KMS-11 (cell line): ENCODE measurements at regions not wholly inside any gene's neighbourhood (a gene's known extent, or its start where the extent isn't known, plus 50 kb on each side); places are given as distances from the start of the nearest gene placed in this dataset.
A peak's percentile ranks its signal among the peaks of the same experiment; 100 is the strongest.
"Not testable (repeated sequence)": the region's sequence is repeated elsewhere in the genome, so short reads cannot be mapped to it uniquely, and the experiment has no call there.

Experiments
- H2AFZ ChIP-seq: fragments of 200-600 bp; sonication (generic); 2 replicates; pipeline ENCODE4 v1.6.1; 2016; ENCODE audit warnings: antibody characterized with exemption, mixed run types, low read depth
- H3K27ac ChIP-seq: fragments of 200-600 bp; sonication (generic); 2 replicates; pipeline ENCODE4 v1.6.1; 2016; ENCODE audit warnings: mild to moderate bottlenecking, mixed run types
- H3K27me3 ChIP-seq: fragments of 200-600 bp; sonication (generic); 2 replicates; pipeline ENCODE4 v1.6.1; 2017; ENCODE audit warnings: mild to moderate bottlenecking, low read depth, mixed run types, moderate library complexity; ENCODE audit not compliant: insufficient read depth
- H3K36me3 ChIP-seq: fragments of 200-600 bp; sonication (generic); 2 replicates; pipeline ENCODE4 v1.6.1; 2017; ENCODE audit warnings: mild to moderate bottlenecking, mixed run types; ENCODE audit not compliant: insufficient read depth
- H3K4me1 ChIP-seq: fragments of 200-600 bp; sonication (generic); 2 replicates; pipeline ENCODE4 v1.6.1; 2016; ENCODE audit warnings: mild to moderate bottlenecking, low read depth, mixed run types; ENCODE audit not compliant: poor library complexity, severe bottlenecking
- H3K4me2 ChIP-seq: fragments of 200-600 bp; sonication (generic); 2 replicates; pipeline ENCODE4 v1.7.0; 2016; ENCODE audit warnings: mild to moderate bottlenecking, mixed run types
- H3K4me3 ChIP-seq: fragments of 200-600 bp; sonication (generic); IDR thresholded peaks from 2 replicates; pipeline ENCODE4 v1.6.1; 2017; ENCODE audit warnings: low read depth, low read length, mixed read lengths; ENCODE audit not compliant: insufficient read depth
- H3K79me2 ChIP-seq: fragments of 200-600 bp; sonication (generic); 2 replicates; pipeline ENCODE4 v1.6.1; 2016; ENCODE audit warnings: low read depth, mixed run types; ENCODE audit not compliant: insufficient read depth
- H3K9ac ChIP-seq: fragments of 200-600 bp; sonication (generic); 2 replicates; pipeline ENCODE4 v1.6.1; 2016; ENCODE audit warnings: mild to moderate bottlenecking, mixed run types
- H4K20me1 ChIP-seq: fragments of 200-600 bp; sonication (generic); 2 replicates; pipeline ENCODE4 v1.6.1; 2016; ENCODE audit warnings: mild to moderate bottlenecking, mixed run types; ENCODE audit not compliant: insufficient read depth
- TF ChIP-seq, protein P1 (sequence below): fragments of 200-600 bp; sonication (generic); conservative IDR thresholded peaks from 2 replicates; pipeline ENCODE4 v1.6.1; 2017; ENCODE audit warnings: low read depth, mild to moderate bottlenecking, antibody characterized with exemption, low read length, moderate library complexity, mixed read lengths

DNA sequence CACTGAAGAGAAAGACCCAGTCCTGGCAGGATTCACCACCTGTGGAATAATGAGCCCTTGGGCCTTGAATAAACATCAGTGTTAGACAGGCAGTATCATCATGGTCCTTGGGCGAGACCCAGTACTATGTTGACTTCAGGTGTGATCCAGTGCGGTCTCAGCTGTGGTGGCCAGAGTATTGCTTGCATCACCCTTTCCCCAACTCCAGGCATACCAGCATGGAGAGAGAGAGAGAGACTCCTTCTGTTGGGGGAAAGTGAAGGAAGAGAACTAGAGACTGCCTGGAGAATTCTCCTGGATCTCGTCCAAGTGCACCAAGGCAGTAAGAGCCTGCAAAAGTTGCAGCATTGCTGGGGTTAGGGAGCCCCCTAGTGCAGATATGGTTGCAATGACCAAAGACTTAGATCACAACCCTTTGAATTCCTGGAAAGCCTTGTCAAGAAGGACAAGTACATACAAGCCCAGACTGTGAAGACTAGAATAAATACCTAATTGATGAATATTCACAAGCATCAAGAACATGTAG is 61.1 kb upstream of the VAMP7 start:
- H3K4me2 ChIP-seq: no peak overlapping the region
- no peaks in the 10 kb centered on the region for H3K4me1 ChIP-seq
- H3K79me2 ChIP-seq: no peaks in the 10 kb centered on the region
- H3K27me3 ChIP-seq: no peaks in the 10 kb centered on the region
- no peak overlapping the region for H3K9ac ChIP-seq
- no peak overlapping the region for H3K27ac ChIP-seq
- H3K36me3 ChIP-seq: no peaks in the 10 kb centered on the region
- H4K20me1 ChIP-seq: no peaks in the 10 kb centered on the region
- no peak overlapping the region for H2AFZ ChIP-seq
- TF ChIP-seq, protein P1, sequence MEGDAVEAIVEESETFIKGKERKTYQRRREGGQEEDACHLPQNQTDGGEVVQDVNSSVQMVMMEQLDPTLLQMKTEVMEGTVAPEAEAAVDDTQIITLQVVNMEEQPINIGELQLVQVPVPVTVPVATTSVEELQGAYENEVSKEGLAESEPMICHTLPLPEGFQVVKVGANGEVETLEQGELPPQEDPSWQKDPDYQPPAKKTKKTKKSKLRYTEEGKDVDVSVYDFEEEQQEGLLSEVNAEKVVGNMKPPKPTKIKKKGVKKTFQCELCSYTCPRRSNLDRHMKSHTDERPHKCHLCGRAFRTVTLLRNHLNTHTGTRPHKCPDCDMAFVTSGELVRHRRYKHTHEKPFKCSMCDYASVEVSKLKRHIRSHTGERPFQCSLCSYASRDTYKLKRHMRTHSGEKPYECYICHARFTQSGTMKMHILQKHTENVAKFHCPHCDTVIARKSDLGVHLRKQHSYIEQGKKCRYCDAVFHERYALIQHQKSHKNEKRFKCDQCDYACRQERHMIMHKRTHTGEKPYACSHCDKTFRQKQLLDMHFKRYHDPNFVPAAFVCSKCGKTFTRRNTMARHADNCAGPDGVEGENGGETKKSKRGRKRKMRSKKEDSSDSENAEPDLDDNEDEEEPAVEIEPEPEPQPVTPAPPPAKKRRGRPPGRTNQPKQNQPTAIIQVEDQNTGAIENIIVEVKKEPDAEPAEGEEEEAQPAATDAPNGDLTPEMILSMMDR: peak; percentile 84
- H3K4me3 ChIP-seq: no peak overlapping the region

DNA sequence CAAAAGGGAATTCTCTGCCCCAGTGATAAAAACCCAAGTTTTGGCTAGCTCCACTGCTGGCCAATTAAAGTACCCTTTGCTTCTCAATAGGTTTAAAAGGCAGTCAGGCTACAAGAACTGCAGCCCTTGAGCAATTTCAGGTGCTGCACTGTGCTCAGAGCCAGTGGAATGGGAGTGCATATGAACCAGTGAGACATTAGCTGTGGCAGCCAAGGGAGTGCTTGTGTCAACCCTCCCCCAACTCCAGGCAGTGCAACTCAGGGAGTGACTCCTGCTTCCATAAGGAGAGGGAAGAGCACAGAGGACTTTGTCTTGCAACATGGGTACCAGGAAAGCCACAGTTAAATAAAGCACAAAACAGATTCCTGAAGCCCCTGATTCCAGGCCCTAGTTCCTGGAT is 61.6 kb upstream of the VAMP7 start:
- TF ChIP-seq, protein P1: no peak
- Histone ChIP-seq H3K79me2 (no peaks in the 10 kb centered on the region), H3K36me3 (no peaks in the 10 kb centered on the region), H3K9ac (no peak overlapping the region), H3K4me2 (no peak overlapping the region), H3K27me3 (no peaks in the 10 kb centered on the region), H2AFZ (no peak overlapping the region), H3K27ac (no peak overlapping the region), H3K4me3 (no peak overlapping the region), H4K20me1 (no peaks in the 10 kb centered on the region), H3K4me1 (no peaks in the 10 kb centered on the region)

DNA sequence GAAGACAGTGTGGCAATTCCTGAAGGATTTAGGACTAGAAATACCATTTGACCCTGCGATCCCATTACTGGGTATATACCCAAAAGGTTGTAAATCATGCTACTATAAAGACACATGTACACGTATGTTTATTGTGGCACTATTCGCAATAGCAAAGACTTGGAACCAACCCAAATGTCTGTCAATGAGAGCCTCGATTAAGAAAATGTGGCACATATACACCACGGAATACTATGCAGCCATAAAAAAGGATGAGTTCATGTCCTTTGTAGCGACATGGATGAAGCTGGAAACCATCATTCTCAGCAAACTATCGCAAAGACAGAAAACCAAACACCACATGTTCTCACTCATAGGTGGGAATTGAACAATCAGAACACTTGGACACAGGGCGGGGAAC is 66.8 kb upstream of the VAMP7 start:
- not testable (repeated sequence) for H3K4me2 ChIP-seq, H2AFZ ChIP-seq, H3K9ac ChIP-seq, H4K20me1 ChIP-seq, H3K4me3 ChIP-seq, H3K79me2 ChIP-seq, H3K27ac ChIP-seq, H3K4me1 ChIP-seq, H3K36me3 ChIP-seq, H3K27me3 ChIP-seq

DNA sequence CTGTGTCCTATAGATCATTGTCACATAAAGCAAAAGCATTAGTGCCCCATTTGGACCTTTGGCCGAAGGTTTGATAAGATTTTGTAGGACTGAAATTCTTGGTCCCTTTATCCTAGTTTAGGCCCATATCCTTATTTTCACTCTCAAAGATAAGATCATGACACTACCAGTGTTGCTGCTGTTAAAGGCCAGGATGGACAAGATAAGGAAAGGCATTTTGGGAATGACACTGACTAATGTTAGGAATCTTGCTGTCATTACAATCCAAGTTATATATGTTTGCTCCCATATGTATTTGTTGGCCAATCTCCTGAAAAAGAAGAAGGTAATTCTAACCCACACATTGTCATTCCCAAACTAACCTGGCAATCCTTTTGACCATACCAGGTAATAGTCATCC is 101.3 kb upstream of the VAMP7 start:
- H3K4me1 ChIP-seq: no peaks in the 10 kb centered on the region
- H3K4me2 ChIP-seq: no peak overlapping the region
- H3K36me3 ChIP-seq: no peaks in the 10 kb centered on the region
- no peak overlapping the region for H3K27ac ChIP-seq
- no peak overlapping the region for H2AFZ ChIP-seq
- no peaks in the 10 kb centered on the region for H4K20me1 ChIP-seq
- no peak overlapping the region for H3K9ac ChIP-seq
- H3K79me2 ChIP-seq: no peaks in the 10 kb centered on the region
- H3K27me3 ChIP-seq: no peaks in the 10 kb centered on the region
- TF ChIP-seq, protein P1: no peak
- no peak overlapping the region for H3K4me3 ChIP-seq

DNA sequence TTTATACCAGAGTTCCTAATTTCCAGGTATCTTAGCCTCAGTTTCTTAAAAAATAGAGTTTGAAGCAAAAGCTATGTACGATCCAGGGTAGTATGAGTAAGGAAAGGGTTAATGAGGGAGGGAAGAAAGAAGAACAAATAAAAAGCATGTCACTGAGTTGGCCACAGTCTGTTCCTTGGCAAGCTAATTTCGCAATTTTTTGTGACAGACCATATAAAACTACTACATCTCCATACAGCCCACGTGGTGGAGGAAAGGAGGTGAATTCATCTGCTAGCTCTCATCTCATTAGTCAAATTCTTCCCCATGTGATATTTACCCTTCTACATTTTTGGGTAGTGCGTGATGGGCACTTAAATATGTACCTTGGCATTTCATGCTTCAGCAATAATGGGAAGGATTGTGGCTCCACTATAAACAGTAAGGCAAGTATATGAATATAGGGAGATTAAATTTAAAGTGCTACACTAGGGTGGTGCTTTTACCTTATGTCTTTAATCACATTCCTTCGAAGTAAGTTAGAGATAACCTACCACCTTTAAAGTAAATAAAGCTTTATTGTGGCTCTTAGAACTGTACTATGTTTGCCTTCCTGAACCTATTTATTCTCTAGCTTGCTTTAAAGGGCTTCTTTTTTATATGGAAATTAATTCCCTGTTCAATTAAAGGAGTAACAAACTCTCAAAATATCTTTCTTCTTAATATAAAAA is 102.1 kb upstream of the VAMP7 start:
- Histone ChIP-seq H3K9ac (no peak overlapping the region), H3K4me2 (no peak overlapping the region), H3K79me2 (no peaks in the 10 kb centered on the region), H3K4me3 (no peak overlapping the region), H3K27me3 (no peaks in the 10 kb centered on the region), H3K27ac (no peak overlapping the region), H2AFZ (no peak overlapping the region), H3K4me1 (no peaks in the 10 kb centered on the region), H3K36me3 (no peaks in the 10 kb centered on the region), H4K20me1 (no peaks in the 10 kb centered on the region)
- TF ChIP-seq, protein P1: no peak
